CMK (cell line): ENCODE measurements at regions not wholly inside any gene's neighbourhood (a gene's known extent, or its start where the extent isn't known, plus 50 kb on each side); places are given as distances from the start of the nearest gene placed in this dataset.

ENCODE experiments used
- DNase-seq: peaks from one replicate; pipeline ENCODE4 v3.0.0-alpha.2; 2010; ENCODE audit warnings: low read depth

DNA sequence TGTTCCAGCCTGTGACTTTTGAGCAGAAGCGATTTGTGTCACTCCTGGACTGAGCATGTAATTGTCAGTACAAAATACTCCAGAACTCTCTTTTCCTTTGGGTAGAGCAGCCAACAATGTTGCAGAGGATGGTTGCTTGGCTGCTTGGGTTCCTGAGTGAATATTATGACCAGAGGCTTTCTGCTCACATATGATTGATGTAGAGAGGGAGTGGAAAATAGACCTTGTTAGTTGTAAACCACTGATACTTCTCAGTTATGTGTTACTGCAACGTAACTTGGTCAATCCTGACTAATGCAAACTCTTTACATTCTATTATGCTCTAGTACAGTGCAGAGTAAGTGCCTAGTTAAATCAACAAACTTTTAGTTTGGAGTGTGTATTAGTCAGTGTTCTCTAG is 322.6 kb upstream of the KCNH8 start:
- DNase-seq = no peak

DNA sequence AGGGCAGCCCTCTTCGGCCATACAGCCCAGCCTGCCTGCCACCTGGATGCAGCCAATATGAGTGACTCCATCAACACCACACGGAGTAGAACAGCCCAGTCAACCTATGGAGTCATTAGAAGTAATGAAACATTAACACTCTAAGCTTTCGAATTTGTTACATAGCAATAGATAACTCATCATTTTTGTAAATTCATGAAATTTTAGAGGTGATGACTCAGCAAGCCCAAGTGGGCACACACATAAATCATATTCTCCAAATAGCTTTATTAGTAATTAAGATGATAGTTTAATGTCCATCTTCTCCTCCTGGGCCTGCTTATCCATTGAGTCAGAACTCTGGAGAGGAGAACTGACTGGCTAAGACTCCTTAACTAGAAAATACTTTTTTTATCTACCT is 335.0 kb upstream of the KCNH8 start:
- no peak for DNase-seq

DNA sequence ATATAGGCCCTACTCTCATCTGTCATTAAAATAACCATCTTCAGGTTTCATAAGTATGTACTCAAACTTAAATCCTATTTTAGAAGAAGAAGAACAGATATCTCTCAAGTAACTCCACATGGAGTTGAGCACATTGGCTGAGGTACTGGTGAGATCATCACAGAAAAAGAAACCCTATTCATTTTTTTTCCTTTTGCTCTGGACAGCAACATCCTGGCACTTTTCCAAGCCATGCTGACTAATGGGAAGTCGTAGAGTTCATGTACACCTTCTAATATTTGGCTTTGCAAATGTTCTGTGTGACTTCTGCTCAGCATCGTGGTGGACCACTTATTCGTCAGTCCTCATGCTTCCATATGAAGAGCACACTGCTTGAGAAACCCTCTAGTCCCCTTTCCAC is 336.0 kb upstream of the KCNH8 start:
- DNase-seq = no peak

DNA sequence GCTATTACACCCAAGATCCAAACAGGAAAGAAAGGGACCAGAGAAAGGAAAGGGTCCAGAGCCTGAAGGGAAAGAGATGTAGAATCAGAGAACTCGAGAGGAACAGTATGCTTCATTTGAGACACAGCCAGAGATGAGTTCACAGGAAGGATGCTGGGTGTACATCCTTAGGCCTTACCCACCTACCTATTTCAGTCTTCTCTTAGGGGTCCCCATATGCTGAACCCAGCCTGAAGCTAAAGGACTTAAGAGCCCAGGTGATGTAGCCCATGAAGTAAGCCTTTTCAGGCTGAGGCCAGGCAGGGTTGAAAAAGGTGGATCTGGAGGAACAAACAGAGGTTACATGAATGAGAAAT is 338.0 kb upstream of the KCNH8 start:
- DNase-seq = no peak

DNA sequence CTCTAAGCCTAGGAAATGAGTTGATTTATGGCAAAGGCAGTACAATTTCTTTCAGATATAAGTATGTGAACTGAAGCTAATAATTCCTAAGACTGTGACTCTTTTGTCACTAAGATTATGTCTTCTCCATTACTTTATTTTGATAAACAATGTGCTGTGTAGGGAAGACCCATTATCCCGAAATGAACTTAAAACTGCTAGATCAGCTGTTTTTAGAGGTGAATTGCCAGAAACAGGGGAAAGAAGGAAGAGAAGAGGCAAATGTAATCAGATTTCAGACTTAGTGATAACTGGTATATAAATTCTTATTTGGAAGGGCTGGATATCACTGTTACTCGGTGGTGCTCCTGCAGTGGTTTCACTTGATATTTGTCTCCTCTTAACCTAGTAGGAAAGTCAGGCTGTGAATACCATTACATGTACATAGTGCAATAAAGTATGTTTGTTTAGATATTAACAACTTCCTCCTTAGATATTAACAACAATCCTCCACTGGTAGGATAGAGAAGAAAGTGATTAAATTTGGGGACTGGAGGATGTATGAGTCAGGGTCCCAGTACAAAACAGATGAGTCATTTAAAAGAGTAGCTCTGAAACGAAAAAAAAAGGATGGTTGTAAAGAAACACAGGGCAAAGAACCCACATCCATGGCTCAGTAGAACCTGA is 338.5 kb upstream of the KCNH8 start:
- no peak for DNase-seq

DNA sequence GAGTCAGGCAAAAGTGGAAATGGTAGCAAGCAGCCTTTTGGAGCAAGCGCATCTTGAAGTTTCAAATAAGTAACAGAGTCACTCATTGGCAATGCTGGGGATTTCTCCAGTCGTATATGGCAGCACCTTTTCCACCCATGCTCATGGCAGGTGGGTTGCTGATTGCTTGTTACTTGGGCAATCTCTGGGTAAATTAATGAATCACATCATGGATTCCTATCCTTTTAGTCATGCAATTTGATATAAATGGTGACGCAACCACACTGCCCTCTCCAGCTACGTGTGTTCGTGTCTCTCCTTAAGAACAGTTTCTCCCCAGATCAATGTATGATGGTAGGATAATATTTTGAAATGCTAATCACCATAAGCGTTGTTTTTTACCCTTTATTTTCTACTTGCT is 339.9 kb upstream of the KCNH8 start:
- no peak for DNase-seq

DNA sequence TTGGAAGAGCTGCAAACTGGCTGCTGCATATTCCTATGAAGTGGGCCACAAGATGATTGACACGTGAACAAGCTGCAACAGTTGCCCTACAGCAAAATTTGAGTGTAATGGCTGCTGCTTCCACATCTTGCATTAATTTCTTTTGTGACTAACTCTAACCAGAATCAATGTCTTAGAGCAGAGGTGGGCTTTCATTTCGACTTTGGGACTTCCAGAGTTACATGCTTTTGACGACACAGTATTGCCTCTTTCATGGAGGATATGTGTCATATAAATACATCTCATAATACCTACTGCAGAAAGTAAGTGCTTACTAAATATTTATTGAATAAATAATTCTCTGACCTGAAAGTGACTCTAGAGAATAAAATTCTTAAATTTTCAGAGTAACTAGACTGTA is 340.7 kb upstream of the KCNH8 start:
- no peak for DNase-seq

DNA sequence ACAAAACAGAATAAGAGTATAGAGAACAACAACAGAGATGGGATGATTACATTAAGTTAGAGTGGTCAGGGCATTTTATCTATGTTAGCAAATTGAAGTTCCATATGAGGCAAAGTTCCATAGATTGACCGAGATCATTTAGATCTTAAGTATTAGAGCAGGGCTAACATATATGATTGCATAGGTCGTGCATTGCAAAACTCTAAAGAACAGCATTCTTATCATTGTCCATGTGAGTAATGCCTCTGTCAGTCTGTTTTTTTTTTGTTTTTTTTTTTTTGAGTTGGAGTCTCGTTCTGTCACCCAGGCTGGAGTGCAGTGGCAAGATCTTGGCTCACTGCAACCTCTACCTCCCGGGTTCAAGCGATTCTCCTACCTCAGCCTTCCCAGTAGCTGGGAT is 341.7 kb upstream of the KCNH8 start:
- DNase-seq = no peak

DNA sequence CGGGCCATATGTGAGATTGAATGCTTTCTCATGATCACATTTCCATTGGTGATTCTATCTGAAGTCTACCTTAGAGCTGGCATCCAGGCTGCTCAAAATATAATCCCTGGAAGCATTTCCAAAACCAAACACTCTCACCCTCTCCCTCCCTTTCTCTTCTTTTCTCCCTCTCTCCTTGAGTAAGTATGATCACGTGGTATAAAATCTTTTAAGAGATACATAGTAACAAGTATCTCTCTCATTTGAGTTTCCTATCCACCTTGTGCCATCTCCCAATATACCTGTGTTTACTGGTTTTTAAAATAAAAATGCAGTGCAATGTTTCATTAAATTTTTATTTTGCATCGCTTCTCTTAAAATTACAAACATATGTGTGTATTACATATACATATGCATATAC is 350.9 kb upstream of the KCNH8 start:
- no peak for DNase-seq

DNA sequence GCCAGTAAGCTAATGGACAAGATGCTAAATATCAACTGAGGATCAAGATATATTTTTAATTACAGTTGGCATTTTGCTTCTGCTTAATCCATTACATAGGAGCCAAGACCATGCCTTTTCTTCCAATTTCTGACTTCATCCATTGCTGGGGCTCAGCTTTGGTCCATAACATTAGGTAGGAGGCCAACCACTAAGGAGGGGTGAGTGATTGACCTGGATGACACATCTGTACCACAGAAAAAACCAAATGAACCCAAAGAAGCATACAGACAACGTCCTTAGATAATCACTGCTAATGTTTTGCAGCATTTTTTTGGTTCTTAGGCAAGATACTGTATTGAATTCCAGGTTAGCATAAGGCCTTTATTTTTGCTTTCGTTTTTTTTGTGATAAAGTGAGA is 353.2 kb upstream of the KCNH8 start:
- DNase-seq = no peak

DNA sequence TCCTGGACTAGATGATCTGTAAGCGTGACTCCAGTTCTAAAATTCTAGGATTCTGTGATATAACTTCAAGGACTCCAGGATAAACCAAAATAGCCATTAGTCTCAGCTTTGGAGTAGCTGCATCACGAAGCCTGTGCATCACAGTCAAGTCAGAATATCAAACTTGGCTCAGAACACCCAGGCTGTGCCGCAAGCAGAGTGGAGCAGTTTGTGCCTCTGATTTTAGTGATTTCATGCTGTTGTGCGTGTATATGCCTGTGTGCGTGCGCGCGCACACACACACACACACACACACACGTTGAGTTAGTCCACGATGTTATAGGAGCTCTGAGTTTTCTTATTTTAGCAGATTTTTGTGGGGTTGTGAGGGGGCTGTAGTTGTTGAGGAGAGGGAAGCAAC is 356.6 kb upstream of the KCNH8 start:
- no peak for DNase-seq

DNA sequence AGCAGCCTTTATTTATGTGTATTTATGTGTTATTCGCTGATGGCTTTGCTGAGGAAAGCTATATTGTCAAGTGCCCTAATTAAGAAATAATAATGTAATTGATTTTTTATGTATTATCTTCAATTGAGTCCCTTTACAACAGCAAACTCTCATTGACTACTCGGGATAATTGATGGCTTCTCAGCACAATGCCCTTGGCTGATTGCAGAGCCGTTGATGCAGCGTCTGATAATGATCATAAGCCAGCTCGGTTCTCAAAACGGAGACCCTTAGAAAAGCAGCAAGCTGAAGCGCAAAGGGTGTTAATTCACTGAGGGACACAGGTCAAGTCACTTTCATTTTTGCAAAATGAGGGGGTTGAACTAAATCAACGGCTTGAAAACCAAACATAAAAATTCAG is 357.1 kb upstream of the KCNH8 start:
- DNase-seq = no peak

DNA sequence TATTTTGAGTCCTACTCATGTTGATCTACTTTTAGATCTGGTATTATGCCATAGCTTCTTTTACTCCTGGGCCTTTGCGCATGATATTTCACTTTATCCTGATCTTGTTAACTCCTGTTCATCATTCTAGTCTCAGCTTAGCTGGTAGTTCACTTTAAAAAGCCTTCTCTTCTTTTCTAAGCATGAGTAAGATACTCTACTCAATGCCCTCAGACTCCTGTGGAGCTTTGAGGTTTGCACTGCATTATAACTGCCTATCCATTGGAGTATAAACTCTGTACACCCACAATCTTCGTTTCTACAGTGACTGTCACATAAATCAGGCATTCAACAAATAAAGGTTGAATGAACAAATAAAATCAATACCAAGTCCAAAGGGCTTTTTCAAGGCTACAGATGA is 357.9 kb upstream of the KCNH8 start:
- no peak for DNase-seq

DNA sequence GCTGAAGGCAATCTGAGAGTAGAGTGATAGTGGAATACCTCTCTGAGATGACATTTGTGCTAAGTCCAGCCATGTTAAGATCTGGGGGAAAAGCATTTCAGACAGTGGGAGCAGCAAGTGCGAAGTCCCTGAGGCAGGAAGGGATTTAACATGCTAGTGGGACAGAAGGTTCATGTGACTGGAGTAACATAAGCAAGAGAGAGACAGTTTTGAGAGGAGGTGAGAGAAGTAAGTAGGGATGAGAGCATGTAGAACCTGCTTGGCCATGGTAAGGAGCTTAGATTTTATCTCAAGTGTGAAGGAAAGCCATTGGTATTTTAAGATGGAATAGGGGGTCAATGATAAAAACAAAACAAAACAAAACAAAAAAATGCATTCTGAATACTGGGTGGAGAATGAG is 358.6 kb upstream of the KCNH8 start:
- DNase-seq = no peak

DNA sequence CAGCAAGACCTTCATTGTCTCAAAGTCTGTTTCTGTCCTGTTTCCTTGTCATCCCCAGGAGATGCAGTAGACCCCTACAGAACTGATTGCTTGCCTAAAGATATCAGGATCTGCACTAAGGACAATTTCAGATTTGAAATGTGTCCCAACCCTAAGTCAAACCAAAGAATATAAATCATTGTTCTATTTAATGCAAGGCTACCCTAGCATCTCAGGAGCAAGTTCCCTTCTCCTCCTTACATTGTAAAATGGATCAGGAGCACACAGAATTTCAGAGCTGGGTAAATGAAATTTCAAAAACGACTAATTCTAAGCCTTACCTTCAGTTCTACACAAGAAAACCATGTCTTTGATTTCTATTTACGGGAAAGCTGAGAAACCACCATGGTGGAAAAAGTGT is 360.9 kb upstream of the KCNH8 start:
- DNase-seq = no peak

DNA sequence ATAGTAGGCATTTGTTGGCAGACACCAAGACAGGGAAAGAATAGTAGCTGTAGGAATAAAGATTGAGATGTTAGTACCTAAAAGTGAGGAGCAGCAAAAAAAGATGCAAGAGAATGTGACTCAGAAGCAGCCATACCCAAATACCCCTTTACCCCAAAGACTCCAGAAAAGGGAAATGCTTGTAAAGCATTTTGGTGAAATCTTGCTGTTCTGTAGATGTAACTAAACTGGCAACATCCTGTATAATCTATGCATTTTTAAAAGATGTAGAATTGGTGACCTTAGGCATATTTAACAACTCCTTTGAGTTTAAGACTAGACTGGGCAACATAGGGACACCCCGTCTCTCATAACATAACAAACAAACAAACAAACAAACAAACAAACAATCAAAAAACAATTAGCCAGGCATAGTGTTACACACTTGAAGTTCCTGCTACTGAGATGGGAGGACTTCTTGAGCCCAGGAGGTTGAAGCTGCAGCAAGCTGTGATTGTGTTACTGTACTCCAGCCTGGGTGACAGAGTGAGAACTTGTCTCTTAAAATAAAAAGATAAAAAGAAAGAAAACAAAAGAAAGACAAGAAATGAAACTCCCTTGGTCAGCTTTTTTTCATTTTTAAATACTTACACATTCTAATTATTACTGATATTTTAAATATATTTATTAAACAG is 361.5 kb upstream of the KCNH8 start:
- no peak for DNase-seq

DNA sequence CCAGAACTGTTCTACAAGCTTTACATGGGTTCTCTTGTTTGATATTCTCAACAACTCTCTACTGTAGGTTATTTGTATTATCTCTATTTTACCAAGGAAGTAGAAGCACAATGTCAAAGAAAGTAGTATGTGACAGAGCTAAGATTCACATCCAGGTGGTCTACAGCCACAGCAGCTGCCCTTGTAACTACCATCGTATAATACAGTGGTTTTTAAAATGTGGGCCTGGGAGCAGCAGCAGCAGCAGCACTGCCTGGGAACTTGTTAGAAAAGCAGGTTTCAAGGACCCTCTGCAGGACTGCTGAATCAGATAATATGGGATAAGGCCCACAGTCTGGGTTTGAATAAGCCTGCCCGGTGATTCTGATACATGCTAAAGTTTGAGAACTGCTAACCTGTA is 357.1 kb upstream of the SATB1 start:
- no peak for DNase-seq

DNA sequence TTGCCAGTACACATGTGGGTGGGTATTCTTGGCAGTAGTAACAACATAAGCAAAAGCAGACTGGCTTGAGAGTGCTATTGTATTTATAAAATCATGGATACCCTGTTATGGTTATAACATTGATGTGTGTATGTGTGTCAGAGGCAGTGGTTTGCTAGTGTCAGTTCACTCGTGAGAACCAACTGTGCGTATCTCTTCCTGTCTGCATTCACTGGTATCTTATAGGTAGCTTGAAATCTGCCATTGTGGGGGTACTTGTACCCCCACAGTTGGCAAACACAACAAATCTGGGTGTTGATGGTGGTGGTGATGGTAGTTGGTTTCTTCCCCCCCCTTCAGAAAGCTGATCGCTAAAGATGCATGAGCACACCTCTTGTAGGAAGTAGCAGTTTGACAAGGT is 355.8 kb upstream of the SATB1 start:
- no peak for DNase-seq

DNA sequence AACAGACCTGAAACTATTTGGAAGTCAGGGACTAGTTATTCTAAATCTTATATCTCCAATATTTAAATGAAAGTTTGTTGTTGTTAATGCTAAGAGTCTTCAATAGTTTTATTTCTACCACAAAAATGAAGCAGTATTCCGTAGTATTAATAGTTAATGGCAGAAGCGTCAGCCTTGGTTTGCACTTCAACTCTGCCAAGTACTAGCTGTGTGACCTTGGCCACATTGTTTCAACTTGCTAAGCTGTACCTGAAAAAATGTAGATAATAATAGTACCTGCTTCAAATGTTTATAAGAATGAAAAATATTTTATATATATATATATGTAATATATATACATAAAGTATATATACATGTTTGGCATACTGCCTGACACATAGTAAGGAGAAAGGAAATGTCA is 354.6 kb upstream of the SATB1 start:
- no peak for DNase-seq

DNA sequence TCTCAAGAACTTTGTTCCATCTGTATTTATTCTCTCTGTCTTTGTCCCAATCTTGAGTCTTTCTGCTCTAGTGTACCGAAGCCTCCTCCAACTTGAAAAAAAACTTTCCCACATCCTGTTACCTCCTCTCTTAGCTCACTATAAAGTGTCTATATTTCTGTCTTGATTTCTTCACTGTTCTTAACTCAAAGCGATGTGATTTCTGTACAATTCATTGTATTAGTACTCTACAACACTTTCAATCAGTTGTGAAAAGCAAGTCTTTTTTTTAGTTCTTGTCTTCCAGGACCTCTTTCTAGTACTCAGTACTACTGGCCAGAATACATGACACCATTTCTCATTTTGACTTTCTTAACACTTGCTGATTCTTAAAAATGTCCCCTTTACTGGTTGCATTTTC is 353.5 kb upstream of the SATB1 start:
- DNase-seq = no peak

DNA sequence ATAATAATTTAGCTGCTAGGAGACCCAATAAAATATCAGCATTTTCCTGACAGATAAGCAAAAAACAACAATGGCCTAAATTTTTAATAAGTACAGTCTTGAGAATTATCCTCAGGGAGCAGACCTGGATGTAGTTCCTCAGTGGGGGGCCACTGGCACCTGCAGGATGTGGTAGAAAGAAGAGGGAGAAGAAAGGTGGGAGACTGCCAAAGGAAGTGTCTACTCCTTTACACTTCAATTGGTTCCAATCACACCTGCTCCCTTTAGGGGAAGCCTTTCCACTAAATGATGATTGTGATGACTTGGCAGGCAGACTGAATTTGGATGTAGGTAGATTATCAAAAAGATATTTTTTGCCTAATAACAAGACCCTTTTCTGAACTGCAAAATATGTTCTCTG is 353.0 kb upstream of the SATB1 start:
- no peak for DNase-seq

DNA sequence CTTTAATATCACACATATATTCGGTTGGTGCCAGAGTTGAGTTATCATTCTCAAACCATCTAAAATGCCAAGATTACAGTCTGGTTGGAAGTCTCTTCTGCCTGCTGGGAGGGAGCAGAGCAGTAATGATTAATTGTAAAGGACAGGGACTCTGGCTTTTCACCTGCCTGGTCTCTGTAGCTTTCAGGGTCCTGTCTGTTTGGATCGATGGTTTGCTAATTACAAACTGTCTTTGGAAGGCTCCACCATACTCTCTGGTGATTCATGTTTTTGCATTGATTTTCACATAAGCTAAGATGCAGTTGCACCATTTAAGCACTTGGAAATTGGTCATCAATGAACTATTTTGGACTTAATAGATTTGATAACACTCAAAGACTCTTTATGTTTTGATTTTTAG is 350.4 kb upstream of the SATB1 start:
- DNase-seq = no peak

DNA sequence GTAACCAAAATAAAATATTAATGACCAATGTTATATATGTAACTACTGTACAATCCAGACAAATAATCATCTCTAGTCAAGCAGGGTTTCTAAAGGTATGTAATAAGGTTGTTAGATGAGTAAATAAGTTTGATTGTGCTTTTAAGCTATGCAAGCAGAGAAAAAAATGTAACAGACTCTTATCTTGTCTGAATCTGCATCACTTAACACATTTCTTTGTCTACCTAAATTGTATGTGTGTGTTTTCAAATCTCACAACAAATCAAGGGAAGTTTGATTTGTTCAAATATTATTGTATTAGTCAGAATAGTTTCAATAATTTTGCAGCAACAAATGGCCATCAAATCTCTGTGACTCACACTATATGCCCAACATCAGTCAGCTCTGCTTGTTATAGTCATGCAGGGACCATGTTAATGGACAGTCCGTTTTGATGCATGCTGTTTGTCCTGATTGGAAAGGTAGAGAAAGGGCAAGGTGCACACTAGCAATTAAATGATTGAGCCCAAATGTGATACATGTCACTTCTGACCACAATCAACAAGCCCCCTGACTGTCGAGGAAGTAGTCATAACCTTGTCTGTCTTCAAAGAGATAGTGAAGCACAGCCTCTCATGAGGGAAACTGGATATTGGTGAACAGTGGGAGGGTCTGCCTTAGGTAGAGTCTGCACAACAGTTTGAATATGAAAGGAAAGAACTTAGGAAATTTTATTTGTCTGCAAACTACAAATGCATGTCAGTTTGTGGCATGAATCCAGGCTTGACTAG is 349.4 kb upstream of the SATB1 start:
- no peak for DNase-seq
